ENCODE measurements at regions not wholly inside any gene's neighbourhood (a gene's known extent, or its start where the extent isn't known, plus 50 kb on each side); places are given as distances from the start of the nearest gene placed in this dataset.

DNA sequence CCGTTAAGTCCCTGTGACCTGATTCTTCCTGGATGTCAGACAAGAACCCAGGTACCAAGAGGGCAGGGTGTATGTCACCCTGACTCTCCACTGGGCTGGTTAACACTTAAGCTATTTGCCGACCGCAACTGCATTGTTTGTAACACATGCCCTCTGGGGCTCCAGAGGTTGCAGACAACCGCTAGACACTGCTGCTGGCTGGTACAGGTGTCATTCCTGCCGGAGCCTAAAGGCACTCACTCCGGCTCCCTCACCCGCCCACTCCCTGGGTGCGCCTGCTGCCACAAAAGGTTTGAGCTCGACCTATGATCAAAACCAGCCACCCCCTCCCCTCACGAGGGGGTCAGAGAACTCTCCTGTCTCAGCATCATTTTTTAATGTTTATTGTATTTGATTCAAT lies 208.2 kb downstream of the FAT4 start:
- H3K4me1 ChIP-seq (ENCODE audit: low read length), result no peaks in the 10 kb centered on the region
- no peak overlapping the region for H3K9ac ChIP-seq (ENCODE audit: low read length)
- no peaks in the 10 kb centered on the region for H3K27me3 ChIP-seq (ENCODE audit: low read depth, low read length)
- H3K4me2 ChIP-seq (ENCODE audit: low read length), result no peak overlapping the region
- H3K79me2 ChIP-seq (ENCODE audit: low read length), result no peaks in the 10 kb centered on the region
- no peaks in the 10 kb centered on the region for H3K9me3 ChIP-seq (ENCODE audit: insufficient read depth, low read length)
- no peaks in the 10 kb centered on the region for H3K36me3 ChIP-seq (replicated peaks; ENCODE audit: low read depth, low read length)
- H2AFZ ChIP-seq (ENCODE audit: low read depth, low read length), result no peak overlapping the region
- TF ChIP-seq CTCF (IDR thresholded peaks at IDR 0.05; ENCODE audit: low read depth, low read length) (no peak), EZH2phosphoT487 (IDR thresholded peaks at IDR 0.05; ENCODE audit: low read depth) (no peak)
- no peak overlapping the region for H3K27ac ChIP-seq (ENCODE audit: low read length)
- H3K4me3 ChIP-seq (ENCODE audit: low read length), result no peak overlapping the region
- H4K20me1 ChIP-seq (ENCODE audit: insufficient read depth, low read length), result no peaks in the 10 kb centered on the region

- Histone ChIP-seq H3K79me2 (ENCODE audit: low read length) (no peaks in the 10 kb centered on the region), H4K20me1 (ENCODE audit: insufficient read depth, low read length) (no peaks in the 10 kb centered on the region), H3K27me3 (ENCODE audit: low read depth, low read length) (no peaks in the 10 kb centered on the region), H3K27ac (ENCODE audit: low read length) (no peak overlapping the region), H3K4me1 (ENCODE audit: low read length) (no peaks in the 10 kb centered on the region), H3K4me2 (ENCODE audit: low read length) (no peak overlapping the region), H3K36me3 (replicated peaks; ENCODE audit: low read depth, low read length) (no peaks in the 10 kb centered on the region), H3K4me3 (ENCODE audit: low read length) (no peak overlapping the region), H2AFZ (ENCODE audit: low read depth, low read length) (no peak overlapping the region), H3K9ac (ENCODE audit: low read length) (no peak overlapping the region), H3K9me3 (ENCODE audit: insufficient read depth, low read length) (no peaks in the 10 kb centered on the region)
- TF ChIP-seq CTCF (IDR thresholded peaks at IDR 0.05; ENCODE audit: low read depth, low read length), result no peak
- TF ChIP-seq EZH2phosphoT487 (IDR thresholded peaks at IDR 0.05; ENCODE audit: low read depth), result no peak
Measured at GRCh38 chr4:125526420-125526819, 211.7 kb downstream of the FAT4 start.

- no peak overlapping the region for H3K4me2 ChIP-seq (ENCODE audit: low read length)
- H3K9me3 ChIP-seq (ENCODE audit: insufficient read depth, low read length), result no peaks in the 10 kb centered on the region
- no peak overlapping the region for H3K4me3 ChIP-seq (ENCODE audit: low read length)
- no peaks in the 10 kb centered on the region for H3K36me3 ChIP-seq (replicated peaks; ENCODE audit: low read depth, low read length)
- H4K20me1 ChIP-seq (ENCODE audit: insufficient read depth, low read length), result no peaks in the 10 kb centered on the region
- TF ChIP-seq EZH2phosphoT487 (IDR thresholded peaks at IDR 0.05; ENCODE audit: low read depth) (no peak), CTCF (IDR thresholded peaks at IDR 0.05; ENCODE audit: low read depth, low read length) (no peak)
- H3K27ac ChIP-seq (ENCODE audit: low read length), result no peak overlapping the region
- H3K9ac ChIP-seq (ENCODE audit: low read length), result no peak overlapping the region
- no peaks in the 10 kb centered on the region for H3K4me1 ChIP-seq (ENCODE audit: low read length)
- no peak overlapping the region for H2AFZ ChIP-seq (ENCODE audit: low read depth, low read length)
- H3K79me2 ChIP-seq (ENCODE audit: low read length), result no peaks in the 10 kb centered on the region
- no peaks in the 10 kb centered on the region for H3K27me3 ChIP-seq (ENCODE audit: low read depth, low read length)
Measured at GRCh38 chr4:125527681-125528080, 212.9 kb downstream of the FAT4 start.

DNA sequence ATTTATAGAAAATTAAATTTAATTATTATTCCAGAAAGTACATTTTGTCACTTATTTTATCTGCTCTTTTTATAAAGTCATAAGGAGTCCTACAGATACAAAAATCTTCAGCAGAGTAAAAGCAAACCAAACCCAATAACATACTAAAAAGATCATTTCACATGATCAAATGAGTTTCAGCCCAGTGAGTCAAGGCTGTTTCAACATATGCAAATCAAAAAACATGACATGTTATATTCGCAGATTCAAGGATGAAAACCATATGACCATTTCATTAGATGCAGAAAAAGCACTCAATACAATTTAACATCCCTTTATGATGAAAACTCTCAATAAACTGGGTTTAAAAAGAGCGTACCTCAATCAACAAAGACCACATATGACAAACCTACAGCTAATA lies 214.3 kb downstream of the FAT4 start:
- no peak overlapping the region for H2AFZ ChIP-seq (ENCODE audit: low read depth, low read length)
- H3K4me3 ChIP-seq (ENCODE audit: low read length), result no peak overlapping the region
- TF ChIP-seq CTCF (IDR thresholded peaks at IDR 0.05; ENCODE audit: low read depth, low read length) (no peak), EZH2phosphoT487 (IDR thresholded peaks at IDR 0.05; ENCODE audit: low read depth) (no peak)
- H3K9ac ChIP-seq (ENCODE audit: low read length), result no peak overlapping the region
- H3K4me1 ChIP-seq (ENCODE audit: low read length), result no peaks in the 10 kb centered on the region
- H3K9me3 ChIP-seq (ENCODE audit: insufficient read depth, low read length), result no peaks in the 10 kb centered on the region
- H3K4me2 ChIP-seq (ENCODE audit: low read length), result no peak overlapping the region
- no peak overlapping the region for H3K27ac ChIP-seq (ENCODE audit: low read length)
- H3K27me3 ChIP-seq (ENCODE audit: low read depth, low read length), result no peaks in the 10 kb centered on the region
- no peaks in the 10 kb centered on the region for H3K79me2 ChIP-seq (ENCODE audit: low read length)
- H3K36me3 ChIP-seq (replicated peaks; ENCODE audit: low read depth, low read length), result no peaks in the 10 kb centered on the region
- no peaks in the 10 kb centered on the region for H4K20me1 ChIP-seq (ENCODE audit: insufficient read depth, low read length)
